DMS153 treated with DMSO at 0.1 percent for 48 hours (cell line): ENCODE measurements at regions not wholly inside any gene's neighbourhood (a gene's known extent, or its start where the extent isn't known, plus 50 kb on each side); places are given as distances from the start of the nearest gene placed in this dataset.
A peak's percentile ranks its signal among the peaks of the same experiment; 100 is the strongest.

Experiments used
- DNase-seq: peaks from one replicate; lab custom pipeline; 2025; ENCODE audit not compliant: unreplicated experiment; lab: John Stamatoyannopoulos, UW

- DNase-seq = no peak
Observed at GRCh38 chr12:69094606-69095216, 144.7 kb upstream of the CPSF6 start.

GRCh38 chr12:69095765-69096477 is 143.4 kb upstream of the CPSF6 start:
- DNase-seq = no peak

GRCh38 chr12:69096669-69097335 is 142.6 kb upstream of the CPSF6 start:
- DNase-seq = no peak

DNA sequence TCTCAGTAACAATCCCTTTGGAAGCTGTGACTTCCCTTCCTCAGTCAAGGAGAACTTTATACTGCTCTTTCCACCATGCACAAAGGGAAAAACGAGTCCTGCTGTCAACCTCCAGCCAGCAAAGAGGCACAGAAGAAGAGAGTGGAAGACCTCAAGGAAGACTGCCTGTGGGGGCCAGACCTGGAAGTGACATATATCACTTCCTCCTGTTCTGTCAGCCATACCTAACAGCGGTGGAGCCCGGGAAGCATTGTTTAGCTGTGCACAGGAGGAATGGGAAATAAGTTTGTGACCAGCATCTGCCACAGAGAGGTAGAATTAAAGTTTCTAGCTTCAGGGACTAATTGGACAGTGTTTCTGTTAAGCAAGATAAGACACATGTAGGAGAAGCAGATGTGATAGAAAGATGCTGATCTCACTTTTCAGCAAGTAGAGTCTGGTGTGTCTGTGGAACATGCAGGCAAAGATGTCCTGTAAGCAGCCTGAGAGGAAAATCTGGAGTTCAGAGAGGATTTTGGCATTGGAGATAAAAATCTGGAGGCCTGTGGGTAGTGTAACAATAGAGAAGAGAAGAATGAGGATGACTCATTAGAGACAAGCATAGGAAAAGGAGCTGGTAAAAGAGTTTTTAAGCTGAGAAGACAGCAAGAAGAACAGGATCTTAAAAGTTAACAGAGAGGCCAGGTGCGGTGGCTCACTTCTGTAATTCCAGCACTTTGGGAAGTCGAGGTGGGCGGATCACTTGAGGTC is 141.6 kb upstream of the CPSF6 start:
- DNase-seq = no peak

DNA sequence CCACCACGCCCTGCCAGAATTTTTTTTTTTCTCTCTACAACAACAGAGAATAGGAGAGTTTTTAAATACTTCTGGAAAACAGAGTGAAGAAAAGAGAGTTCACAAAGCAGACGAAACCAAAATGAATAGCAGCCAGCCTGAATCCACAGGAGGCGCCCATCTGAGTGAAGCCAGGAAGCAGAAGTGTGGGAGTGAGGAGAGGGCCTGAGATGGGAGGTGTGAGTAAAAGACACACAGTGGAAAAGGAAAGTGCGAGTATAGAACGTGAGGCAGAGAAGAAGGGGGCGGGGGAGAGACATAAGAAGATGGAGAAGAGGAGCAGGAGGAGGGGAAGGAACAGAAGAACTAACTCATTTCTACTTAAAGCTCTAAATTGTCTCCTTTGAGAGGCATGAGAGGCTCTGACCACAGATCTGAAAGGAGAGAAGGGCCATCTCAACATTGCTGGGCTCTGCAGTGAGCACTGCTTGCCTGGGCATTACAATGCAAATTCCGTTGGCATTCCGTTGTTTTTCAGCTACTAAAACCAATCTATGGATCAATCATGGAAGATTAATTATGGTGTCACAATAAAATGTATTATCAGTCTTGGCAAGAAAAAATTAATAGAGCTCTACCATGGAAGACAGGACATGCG is 140.1 kb upstream of the CPSF6 start:
- DNase-seq = no peak

DNA sequence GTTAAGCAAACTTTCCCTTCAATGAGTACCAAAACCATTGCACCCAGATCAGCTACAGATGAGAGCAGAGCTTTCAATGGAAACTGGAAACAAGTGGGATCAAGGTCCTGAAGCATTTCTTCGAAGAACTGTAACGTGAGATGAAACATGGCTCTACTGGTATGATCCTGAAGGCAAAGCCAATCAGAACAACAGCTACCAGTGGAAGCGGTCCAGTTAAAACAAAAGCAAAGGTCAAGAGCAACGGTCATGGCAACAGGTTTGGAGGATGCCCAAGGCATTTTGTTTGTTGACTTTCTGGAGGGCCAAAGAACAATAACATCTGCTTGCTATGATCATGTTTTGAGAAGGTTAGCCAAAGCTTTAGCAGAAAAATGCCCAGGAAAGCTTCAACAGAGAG is 137.9 kb upstream of the CPSF6 start:
- no peak for DNase-seq

DNA sequence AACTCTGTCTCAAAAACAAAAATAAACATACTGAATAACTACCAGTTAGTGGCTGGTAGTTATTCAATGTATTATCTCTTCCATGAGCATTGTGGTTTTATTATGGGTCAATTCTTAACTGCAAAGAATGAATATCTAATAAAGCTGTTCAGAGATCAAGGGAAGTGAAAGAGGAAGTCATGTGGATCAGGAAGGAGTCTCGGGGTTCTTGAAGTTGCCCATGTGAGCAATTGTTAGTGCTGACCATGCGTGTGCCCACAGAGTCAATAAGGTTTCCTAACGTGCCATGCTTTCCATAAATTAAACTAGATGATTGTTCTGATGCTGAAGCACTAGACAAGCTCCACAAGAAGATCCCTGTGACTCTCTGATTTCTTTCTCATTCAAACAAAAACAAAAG is 136.5 kb upstream of the CPSF6 start:
- no peak for DNase-seq

DNA sequence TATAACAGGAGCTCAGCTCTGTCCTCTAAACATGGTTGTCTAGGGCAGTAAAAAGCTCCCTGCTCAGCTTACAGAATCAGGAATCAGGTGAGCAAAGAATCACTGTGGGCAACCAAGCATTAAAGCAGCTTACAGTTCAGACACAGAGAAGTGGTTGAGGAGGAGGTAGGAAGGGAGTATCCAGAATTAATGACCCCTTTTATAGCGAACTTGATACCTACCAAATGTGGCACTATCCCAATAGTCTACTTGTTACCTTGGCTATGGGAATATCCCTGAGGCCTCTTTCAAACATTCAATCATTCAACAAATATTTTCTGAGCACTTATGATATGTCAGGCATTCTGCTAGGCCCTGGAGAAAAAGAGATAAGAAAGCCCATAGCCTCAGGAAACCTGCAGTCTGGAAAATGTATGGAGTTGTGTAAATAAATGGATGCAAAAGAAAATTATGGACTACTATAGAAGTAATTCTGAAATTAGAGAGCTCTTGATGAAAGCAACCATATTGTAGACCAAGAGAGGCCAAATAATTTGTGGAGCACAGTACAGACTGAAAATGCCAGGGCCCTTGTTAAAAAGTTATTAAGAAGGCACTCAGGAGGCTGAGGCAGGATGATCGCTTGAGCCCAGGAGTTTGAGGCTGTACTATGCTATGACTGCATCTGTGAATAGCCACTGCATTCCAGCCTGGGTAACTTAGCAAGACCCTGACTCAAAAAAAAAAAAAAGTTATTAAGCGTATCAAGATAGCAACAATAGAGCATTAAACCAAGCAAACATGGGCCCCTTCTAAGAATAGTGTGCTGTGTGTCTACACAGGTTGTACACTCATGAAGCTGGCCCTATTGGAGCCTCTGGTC is 134.0 kb upstream of the CPSF6 start:
- DNase-seq = peak; percentile 43

DNA sequence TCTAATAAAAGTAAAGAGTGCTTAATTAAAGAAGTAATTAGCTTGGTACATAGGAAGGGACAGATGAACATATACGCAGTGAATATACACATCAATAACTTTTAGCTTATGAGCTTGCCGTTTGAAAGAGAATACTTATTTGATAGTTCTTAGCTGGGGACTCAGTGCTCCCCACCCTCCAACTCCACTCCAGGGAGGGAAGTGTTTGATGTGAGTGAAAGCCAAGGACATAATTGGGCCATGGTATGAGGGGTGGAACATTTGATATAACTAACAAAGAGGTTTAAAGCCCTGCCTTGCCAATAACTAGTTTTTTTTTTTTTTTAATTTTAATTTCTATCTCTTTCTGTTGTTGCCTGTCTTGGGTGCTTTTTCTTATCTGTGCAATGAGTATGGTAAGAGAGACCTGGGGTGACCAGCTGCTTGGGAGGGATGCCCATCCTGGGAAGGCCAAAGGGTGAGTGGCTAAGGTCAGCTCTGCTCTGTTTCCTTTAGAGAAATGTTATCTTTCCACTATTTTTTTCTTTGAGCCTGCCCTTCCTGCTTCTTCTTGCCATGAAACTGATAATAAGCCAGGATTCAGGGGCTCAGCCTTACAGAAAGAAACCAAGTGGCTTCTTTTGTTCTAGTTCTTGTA is 132.8 kb upstream of the CPSF6 start:
- no peak for DNase-seq

DNA sequence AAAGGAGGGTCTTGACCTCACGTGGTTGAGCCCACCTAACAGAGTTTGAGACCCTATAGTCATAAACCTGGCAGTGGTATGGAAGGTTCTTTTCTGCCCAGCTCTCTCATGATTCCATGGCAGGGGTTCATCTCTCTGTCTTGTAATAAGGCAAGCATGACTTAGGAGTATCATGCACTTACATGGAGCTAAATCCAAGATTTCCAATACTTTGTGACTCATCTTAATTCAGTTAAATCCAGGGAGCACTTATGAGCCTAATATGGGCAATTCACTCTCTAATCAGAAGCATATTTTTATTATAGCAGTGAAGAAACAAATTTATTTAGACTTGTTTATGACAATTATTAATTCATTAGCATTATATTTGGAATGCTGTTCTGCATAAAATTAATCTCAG is 131.8 kb upstream of the CPSF6 start:
- DNase-seq = no peak

DNA sequence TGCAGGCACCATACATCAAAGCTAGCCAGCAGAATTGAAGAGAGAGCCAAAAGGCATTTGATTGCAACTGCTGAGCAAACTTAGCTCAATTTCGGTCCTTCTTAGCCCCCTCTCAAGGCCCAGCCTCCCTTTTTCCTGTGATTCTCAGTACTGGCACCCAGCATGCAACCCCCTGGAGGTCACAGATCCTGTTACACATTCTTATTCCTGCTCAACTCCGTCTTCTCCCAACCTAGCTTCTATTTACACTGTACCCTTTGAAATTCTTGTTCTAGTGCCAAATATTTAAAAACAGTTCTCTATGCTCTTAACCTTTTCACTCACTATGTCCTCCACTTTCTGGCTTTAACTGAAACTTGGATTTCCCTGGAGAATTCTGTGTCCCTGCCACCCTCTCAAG is 131.3 kb upstream of the CPSF6 start:
- no peak for DNase-seq

DNA sequence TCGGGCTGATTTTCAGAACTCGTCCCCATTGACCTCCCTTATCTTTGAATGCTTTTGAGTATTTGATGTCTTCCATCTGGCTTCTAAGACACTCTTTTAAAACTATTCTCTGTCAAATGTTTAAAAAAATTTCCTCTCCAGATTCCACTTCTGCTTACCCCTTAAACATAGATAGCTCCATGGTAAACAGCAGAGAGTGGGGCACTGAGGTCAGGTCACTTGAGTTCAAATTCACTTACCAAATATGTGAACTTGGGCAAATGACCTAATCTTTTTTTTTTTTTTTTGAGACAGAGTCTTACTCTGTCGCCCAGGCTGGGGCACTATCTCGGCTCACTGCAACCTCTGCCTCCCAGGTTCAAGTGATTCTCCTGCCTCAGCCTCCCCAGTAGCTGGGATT is 126.8 kb upstream of the CPSF6 start:
- DNase-seq = no peak

GRCh38 chr12:69115099-69115498 is 124.3 kb upstream of the CPSF6 start:
- no peak for DNase-seq

GRCh38 chr12:69115951-69116350 is 123.4 kb upstream of the CPSF6 start:
- no peak for DNase-seq

DNA sequence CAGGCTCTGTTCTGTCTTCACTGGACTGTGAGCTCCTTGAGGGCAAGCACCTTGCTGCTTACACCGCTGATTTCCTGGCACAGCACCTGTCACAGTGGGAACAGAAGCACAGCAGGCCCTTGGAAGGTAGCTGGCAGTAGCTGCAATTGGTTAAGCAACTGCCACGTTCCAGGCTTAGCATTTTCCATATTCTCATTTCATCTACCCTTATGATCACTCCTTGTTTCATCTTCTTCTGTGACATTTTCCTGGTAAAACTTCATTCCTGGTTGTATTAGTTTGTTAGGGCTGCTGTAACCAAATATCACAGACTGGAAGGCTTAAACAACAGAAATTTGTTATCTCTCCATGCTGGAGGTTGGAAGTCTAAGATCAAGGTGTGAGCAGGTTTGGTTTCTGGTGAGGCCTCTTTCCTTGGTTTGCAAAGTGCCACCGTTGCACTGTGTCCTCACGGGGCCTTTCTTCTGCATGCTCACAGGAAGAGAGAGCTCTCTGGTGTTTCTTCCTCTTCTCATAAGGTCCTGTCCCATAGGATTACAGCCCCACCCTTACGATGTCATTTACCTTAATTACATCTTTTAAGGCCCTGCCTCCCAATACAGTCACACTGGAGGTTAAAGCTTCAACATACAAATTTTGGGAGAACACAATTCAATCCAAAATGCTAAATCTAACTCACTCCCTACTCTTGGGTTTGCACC is 121.7 kb upstream of the CPSF6 start:
- DNase-seq = no peak

DNA sequence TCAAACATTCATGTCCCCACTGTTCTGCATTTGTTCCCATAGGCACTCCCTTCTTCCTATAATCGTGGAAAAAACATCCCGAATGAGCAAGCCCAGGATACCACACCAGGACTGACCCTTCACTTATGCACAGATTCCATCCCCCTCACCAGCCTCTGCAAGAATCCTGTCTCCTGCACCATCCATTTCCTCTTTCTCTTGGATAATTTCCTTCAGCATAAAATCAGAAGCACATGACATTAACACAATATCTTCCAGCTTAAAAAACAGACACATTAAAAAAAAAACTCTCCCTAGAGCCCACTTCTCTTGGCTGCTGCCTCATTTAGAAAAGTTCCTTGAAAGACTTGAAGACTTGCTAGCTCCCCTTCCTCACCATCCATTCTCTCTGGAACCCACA is 120.9 kb upstream of the CPSF6 start:
- no peak for DNase-seq

DNA sequence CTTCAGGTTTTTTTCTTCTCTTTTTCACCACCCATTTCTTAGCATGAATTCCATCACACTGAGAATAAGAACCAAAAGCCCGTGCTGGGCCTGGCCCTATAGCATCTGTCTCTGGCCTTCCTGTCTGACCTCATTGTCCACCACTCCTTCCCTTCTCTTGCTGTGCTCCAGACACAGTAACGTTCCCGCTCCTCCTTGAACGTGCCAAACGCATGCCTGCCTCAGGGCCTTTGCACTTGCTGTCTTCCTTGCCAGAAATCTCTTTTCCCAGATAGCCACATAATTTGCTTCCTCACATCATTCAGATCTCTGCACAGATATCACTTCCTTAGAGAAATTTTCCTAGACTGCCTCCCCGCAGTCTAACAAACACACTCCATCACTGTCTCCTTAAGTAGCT is 119.6 kb upstream of the CPSF6 start:
- DNase-seq = no peak

GRCh38 chr12:69120354-69120753 is 119.0 kb upstream of the CPSF6 start:
- DNase-seq = no peak

- no peak for DNase-seq
Observed at GRCh38 chr12:69123311-69123710, 116.1 kb upstream of the CPSF6 start.
